ENCODE measurements at regions not wholly inside any gene's neighbourhood (a gene's known extent, or its start where the extent isn't known, plus 50 kb on each side); places are given as distances from the start of the nearest gene placed in this dataset.
A peak's percentile ranks its signal among the peaks of the same experiment; 100 is the strongest.

GRCh38 chr5:173727839-173728778 is 111.7 kb upstream of the BOD1 start:
- Histone ChIP-seq H2AFZ (ENCODE audit: low read length) (peak overlapping the region; percentile 17), H3K4me2 (ENCODE audit: low read depth, low read length) (peak overlapping the region; percentile 44), H3K27me3 (ENCODE audit: control insufficient read depth in 1 of 2, insufficient read depth in 2 of 2, low read length in 2 of 2) (no peaks in the 10 kb centered on the region), H3K4me3 (replicated peaks in 1 of 3; ENCODE audit: insufficient read depth in 1 of 3, low read depth in 2 of 3, low read length in 3 of 3) (peak overlapping the region in 1 of 3 experiments; percentile 5; a peak in 1 of 6 replicates), H3K9me3 (ENCODE audit: low read length) (no peaks in the 10 kb centered on the region), H3K9ac (ENCODE audit: insufficient read depth, low read depth, low read length) (peak overlapping the region; percentile 19), H4K20me1 (ENCODE audit: insufficient read depth, low read length) (no peaks in the 10 kb centered on the region), H3K27ac (ENCODE audit: extremely low read length, insufficient read depth, low read length) (peak overlapping the region; percentile 60), H3K36me3 (replicated peaks in 1 of 2; ENCODE audit: control insufficient read depth in 1 of 2, insufficient read depth in 2 of 2, low read length in 2 of 2) (no peaks in the 10 kb centered on the region), H3K4me1 (ENCODE audit: insufficient read depth, low read length) (peaks cover 29% of the 10 kb centered on the region), H3K79me2 (ENCODE audit: insufficient read depth, low read length) (no peaks in the 10 kb centered on the region)
- BruUV-seq (replicated peaks): no TSS peak
- ChIA-PET POLR2A (interaction anchor here (1.1 to 1.3 kb wide), 3 partner anchors 36 to 74 kb away, joined by 3 to 5 read pairs (median 4); no protein-coding TSS in a partner anchor), CTCF (ENCODE audit: low intra/inter-chr PET ratio, low total read pairs) (no interaction called here)
- ATAC-seq (peak; percentile 76), DNase-seq (ENCODE audit: low spot score) (peak; percentile 70), FAIRE-seq (peak; percentile 68)
- intact Hi-C loops (cut with micrococcal nuclease; ENCODE audit: unreplicated experiment): no loop called here
- in situ Hi-C loops (cut with HindIII; ENCODE audit: extremely low pct_ligation_motif_present, low pct_unique_long_range_greater_than_20kb): no loop called here
- WGBS (ENCODE audit: low lambda C conversion rate): 29% methylated on average over 8 of the region's 9 CpGs
- 0 out of 2 replicates have a peak, but pooled peaks have one; percentile 15 for TF ChIP-seq ZNF710 (CRISPR knock-in tag; IDR thresholded peaks at IDR 0.05; ENCODE audit: borderline replicate concordance)
- TF ChIP-seq WIZ (CRISPR knock-in tag; IDR thresholded peaks at IDR 0.05): 0 out of 2 replicates have a peak, but pooled peaks have one; percentile 54
- TF ChIP-seq ZMYM4 (CRISPR knock-in tag; IDR thresholded peaks at IDR 0.05): peak; percentile 42; the same call in 1 of the 2 replicates
- TF ChIP-seq ZNF609 (CRISPR knock-in tag; IDR thresholded peaks at IDR 0.05; ENCODE audit: borderline replicate concordance): peak; percentile 21; the same call in 1 of the 2 replicates
- TF ChIP-seq NFYC (CRISPR knock-in tag; IDR thresholded peaks at IDR 0.05): no peak
- peak; percentile 56 for TF ChIP-seq ZNF644 (CRISPR knock-in tag; IDR thresholded peaks at IDR 0.05; ENCODE audit: low read depth)
- TF ChIP-seq NR2F2 (IDR thresholded peaks at IDR 0.05; ENCODE audit: borderline replicate concordance, low read depth): 0 out of 2 replicates have a peak, but pooled peaks have one; percentile 22

Measured in HepG2 (cell line).